GM12873 (cell line): ENCODE measurements at regions not wholly inside any gene's neighbourhood (a gene's known extent, or its start where the extent isn't known, plus 50 kb on each side); places are given as distances from the start of the nearest gene placed in this dataset.
A peak's percentile ranks its signal among the peaks of the same experiment; 100 is the strongest.

Experiments used
- CTCF ChIP-seq: IDR thresholded peaks from 2 replicates; pipeline ENCODE4 v1.5.1; 2012; ENCODE audit warnings: low read depth, mild to moderate bottlenecking, moderate library complexity, low read length, control low read depth; ENCODE audit not compliant: insufficient read depth; ENCODE audit errors: missing control alignments

- no peak for TF ChIP-seq CTCF
Observed at GRCh38 chr6:916131-916530, 223.2 kb upstream of the EXOC2 start.

- TF ChIP-seq CTCF, result peak; percentile 36
Observed at GRCh38 chr6:912871-913835, 220.2 kb upstream of the EXOC2 start.

- TF ChIP-seq CTCF, result no peak
Observed at GRCh38 chr6:907928-908327, 215.0 kb upstream of the EXOC2 start.

- no peak for TF ChIP-seq CTCF
Observed at GRCh38 chr6:906920-907319, 214.0 kb upstream of the EXOC2 start.

- no peak for TF ChIP-seq CTCF
Observed at GRCh38 chr6:905556-905955, 212.6 kb upstream of the EXOC2 start.

GRCh38 chr6:904994-905393, 212.1 kb upstream of the EXOC2 start:
- TF ChIP-seq CTCF, result no peak

- TF ChIP-seq CTCF, result no peak
Observed at GRCh38 chr6:903761-904160, 210.8 kb upstream of the EXOC2 start.
